Coronary artery (tissue), 2 donors: ENCODE measurements at regions not wholly inside any gene's neighbourhood (a gene's known extent, or its start where the extent isn't known, plus 50 kb on each side); places are given as distances from the start of the nearest gene placed in this dataset.

Source experiments
- DNase-seq: peaks from one replicate; pipeline ENCODE4 v3.0.0-alpha.2; 2017; ENCODE audit warnings: low spot score
- H3K27ac ChIP-seq, 2 donors: fragments of 200-600 bp; sonication (generic); one replicate each; pipeline ENCODE4 v1.5.1; 2016 to 2019
- H3K4me3 ChIP-seq: fragments of 200-600 bp; sonication (generic); 2 replicates; pipeline ENCODE4 v1.5.1; 2016; ENCODE audit warnings: mild to moderate bottlenecking, moderate library complexity
- CTCF ChIP-seq: fragments of 200-600 bp; sonication (generic); IDR thresholded peaks from one replicate; pipeline ENCODE4 v1.5.1; 2019; ENCODE audit warnings: antibody characterized with exemption

- H3K27ac ChIP-seq, result no peak overlapping the region
- no peak for TF ChIP-seq CTCF
- H3K4me3 ChIP-seq, result no peak overlapping the region
- no peak for DNase-seq
Observed at GRCh38 chr14:87461704-87462103, 531.3 kb downstream of the GALC start.

- H3K4me3 ChIP-seq, result peak overlapping the region; percentile 32
- no peak for TF ChIP-seq CTCF
- no peak for DNase-seq
- no peak overlapping the region for H3K27ac ChIP-seq
Observed at GRCh38 chr14:87457720-87458119, 535.3 kb downstream of the GALC start.

DNA sequence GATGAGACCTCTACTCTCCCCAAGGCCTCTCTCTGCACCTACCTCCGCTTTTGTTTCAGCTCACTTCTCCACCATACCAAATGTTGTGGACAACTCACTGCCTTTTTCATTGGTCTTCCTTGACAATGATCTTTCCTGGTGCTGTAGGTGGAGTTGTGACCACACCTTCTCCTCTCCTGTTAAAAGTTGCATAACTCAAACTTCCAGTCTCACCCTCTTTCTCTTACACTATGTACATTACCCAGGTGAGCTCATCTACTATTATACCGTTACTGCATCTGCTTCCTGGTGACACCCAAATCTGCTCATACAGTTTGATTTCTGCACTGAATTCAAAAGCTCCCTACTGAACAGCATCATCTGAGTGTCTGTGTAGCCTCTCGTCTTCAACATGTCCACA is 542.8 kb downstream of the GALC start:
- no peak for TF ChIP-seq CTCF
- Histone ChIP-seq H3K27ac (no peak overlapping the region), H3K4me3 (no peak overlapping the region)
- DNase-seq, result no peak

GRCh38 chr14:87449016-87449415 is 544.0 kb downstream of the GALC start:
- DNase-seq, result no peak
- H3K4me3 ChIP-seq, result no peak overlapping the region
- no peak for TF ChIP-seq CTCF
- no peak overlapping the region for H3K27ac ChIP-seq

GRCh38 chr14:87443787-87444186 is 549.2 kb downstream of the GALC start:
- no peak for TF ChIP-seq CTCF
- no peak overlapping the region for H3K27ac ChIP-seq
- DNase-seq, result no peak
- H3K4me3 ChIP-seq, result no peak overlapping the region

- no peak overlapping the region for H3K27ac ChIP-seq
- no peak for TF ChIP-seq CTCF
- no peak overlapping the region for H3K4me3 ChIP-seq
- DNase-seq, result no peak
Observed at GRCh38 chr14:87443039-87443438, 549.9 kb downstream of the GALC start.

- no peak overlapping the region for H3K27ac ChIP-seq
- TF ChIP-seq CTCF, result no peak
- no peak overlapping the region for H3K4me3 ChIP-seq
- no peak for DNase-seq
Observed at GRCh38 chr14:87437158-87437557, 555.8 kb downstream of the GALC start.
